Left lobe of liver (tissue), 2 donors: ENCODE measurements at regions not wholly inside any gene's neighbourhood (a gene's known extent, or its start where the extent isn't known, plus 50 kb on each side); places are given as distances from the start of the nearest gene placed in this dataset.
"Not testable (repeated sequence)": the region's sequence is repeated elsewhere in the genome, so short reads cannot be mapped to it uniquely, and the experiment has no call there.

Source experiments
- ATAC-seq: fragments of 200-7000 bp; cut with Tn5 transposase; one replicate; pipeline ENCODE4 v1.9.1; 2020; ENCODE audit warnings: mild to moderate bottlenecking, moderate library complexity
- DNase-seq: peaks from one replicate; pipeline ENCODE4 v3.0.0-alpha.2; 2020; ENCODE audit warnings: low spot score
- donor health status: DM: no; HTN: no; CAD: no; lungs with moderate emphysema.
- donor health status: DM: no; HTN: yes; CAD: no.

- DNase-seq (peak; percentile 69), ATAC-seq (peak; percentile 56)
Measured at GRCh38 chr12:127130506-127131124, 1136.4 kb upstream of the TMEM132C start.

- DNase-seq, result no peak
- no peak for ATAC-seq
Measured at GRCh38 chr12:127133675-127134335, 1133.2 kb upstream of the TMEM132C start.

GRCh38 chr12:127140864-127141484 is 1126.0 kb upstream of the TMEM132C start:
- ATAC-seq, DNase-seq: not testable (repeated sequence)

DNA sequence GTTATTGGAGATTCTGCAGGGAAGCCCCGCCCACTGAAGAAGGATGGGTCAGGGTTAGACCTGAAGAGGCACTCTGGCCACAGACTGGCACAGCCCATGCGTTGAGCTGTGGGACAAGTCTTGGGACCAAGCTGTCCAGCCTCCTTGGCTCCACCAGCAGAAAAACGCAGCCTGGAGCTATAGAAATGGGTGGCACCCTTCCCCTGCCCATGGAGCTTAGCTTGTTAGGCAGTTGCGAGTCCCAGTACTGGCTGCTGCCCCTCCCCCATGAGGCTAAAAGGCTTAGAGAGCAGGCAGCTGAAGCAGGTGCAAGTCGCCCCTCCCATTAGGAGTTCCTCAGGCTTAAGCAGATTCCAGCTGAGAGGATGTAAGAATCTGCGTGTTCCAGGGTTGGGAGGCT is 1124.0 kb upstream of the TMEM132C start:
- no peak for ATAC-seq
- DNase-seq, result no peak

GRCh38 chr12:127144770-127145169 is 1122.2 kb upstream of the TMEM132C start:
- ATAC-seq, result no peak
- DNase-seq, result no peak

DNA sequence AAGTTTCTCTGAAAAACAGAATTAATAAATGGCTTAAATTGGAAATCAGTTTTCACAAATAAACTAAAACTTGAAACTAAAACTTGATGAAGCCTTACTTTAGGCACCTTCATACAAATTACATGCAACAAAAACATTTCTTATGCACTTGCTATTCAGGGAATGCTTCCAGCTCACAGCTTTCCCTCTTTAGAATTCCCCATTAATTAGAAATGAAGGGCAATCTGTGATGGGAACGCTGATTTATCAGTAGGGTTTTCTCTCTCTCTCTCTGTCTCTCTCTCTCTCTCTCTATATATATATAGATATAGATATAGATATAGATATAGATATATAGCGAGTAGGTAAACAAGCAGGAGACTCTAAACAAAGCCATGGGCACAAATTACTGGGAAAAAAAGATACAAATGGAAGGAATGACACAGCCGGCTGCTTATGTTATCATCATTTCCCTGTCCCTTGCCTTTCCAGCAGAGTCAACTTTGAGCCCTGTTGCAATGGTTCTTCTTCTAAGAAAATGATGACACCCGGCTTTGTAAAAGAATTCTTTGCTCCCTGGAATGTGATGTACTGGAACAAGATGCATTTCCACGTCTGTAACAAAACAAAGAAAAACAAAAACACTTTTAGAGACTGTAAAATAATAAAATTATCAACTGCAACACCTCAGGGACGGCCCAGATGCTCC is 1121.6 kb upstream of the TMEM132C start:
- ATAC-seq (no peak), DNase-seq (no peak)

DNA sequence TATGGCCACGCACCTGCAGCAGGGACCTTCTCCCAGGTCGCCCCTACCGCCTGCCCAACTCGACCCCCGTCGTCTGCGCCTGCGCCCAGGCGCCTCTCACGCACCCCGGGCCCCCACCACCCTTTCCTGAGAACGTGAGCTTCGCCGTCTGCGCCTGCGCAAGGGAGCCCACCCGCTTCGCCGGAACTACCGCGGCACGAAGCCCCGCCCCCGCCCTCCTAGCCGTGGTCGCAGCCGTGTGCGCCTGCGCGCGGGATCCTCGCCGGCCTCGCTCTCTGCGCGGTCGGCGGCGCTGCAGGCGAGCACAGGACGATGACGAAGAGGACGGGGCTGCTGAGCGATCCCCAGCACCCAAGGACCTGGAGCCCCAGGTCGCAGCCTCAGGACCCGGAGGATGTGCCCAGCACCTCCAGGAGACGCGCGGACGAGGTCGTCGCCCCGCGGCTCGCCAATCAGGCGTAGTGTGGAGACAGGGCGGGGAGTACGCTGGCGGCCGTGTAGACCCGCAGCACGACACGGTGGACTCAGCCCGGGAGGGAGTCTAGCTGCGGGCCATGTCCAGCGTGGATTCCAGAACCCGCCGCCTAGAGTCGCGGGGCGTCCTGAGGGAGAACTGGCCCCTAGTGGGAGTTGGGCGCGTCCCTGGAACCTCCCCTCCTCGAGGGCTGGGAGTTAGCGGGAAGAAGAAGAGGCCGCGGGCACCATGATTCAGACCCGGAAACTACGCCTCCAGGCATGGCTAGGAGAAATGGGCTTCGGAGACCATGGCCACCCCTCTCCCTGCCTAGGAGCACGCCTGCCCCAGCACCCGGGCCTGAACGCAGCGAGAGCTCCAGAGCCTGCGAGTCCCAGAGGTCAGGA is 1120.8 kb upstream of the TMEM132C start:
- DNase-seq (peak; percentile 56), ATAC-seq (peak; percentile 89)

- no peak for ATAC-seq
Measured at GRCh38 chr12:127146991-127147718, 1119.8 kb upstream of the TMEM132C start.

GRCh38 chr12:127147724-127148123 is 1119.2 kb upstream of the TMEM132C start:
- DNase-seq, result no peak
- no peak for ATAC-seq

More at GRCh38 chr12:127146991-127147718, 1119.8 kb upstream of the TMEM132C start:
- no peak for DNase-seq

GRCh38 chr12:127148318-127148717 is 1118.7 kb upstream of the TMEM132C start:
- no peak for ATAC-seq
- DNase-seq, result no peak

DNA sequence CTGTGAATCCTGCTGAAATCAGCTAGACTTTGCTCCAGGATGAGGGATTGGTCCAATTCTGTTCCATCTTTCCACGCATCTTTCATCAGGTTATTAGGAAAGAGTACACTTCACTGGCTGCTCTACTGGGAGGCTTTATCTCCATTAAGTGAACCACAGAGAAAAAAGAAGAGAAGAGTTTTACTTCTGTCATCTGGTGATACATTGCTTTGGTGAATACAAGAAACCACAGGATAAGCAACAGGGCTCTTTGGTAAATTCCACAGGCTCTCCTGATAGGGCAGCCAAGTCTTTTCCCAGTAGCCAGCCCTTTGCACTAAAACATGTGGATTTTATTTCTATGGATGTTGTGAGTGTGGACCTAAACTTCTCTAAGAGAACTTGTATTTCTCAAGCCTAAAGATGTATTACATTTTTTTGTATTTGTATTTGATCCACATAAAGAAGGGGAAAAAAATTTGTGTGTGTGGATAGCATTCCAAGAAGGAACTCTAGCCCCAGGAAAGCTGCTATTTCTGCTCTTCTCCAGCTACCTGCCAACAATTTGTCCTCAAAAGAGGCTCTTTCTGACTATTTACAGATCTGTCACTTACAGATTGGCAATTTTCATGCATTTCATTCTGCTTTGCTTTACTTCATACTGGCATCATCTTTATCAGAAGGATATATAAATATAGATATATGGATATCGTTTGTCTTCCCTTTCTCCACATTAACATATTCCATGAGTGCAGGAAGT is 1117.6 kb upstream of the TMEM132C start:
- no peak for DNase-seq
- no peak for ATAC-seq

GRCh38 chr12:127150028-127150427 is 1116.9 kb upstream of the TMEM132C start:
- DNase-seq (no peak), ATAC-seq (no peak)

DNA sequence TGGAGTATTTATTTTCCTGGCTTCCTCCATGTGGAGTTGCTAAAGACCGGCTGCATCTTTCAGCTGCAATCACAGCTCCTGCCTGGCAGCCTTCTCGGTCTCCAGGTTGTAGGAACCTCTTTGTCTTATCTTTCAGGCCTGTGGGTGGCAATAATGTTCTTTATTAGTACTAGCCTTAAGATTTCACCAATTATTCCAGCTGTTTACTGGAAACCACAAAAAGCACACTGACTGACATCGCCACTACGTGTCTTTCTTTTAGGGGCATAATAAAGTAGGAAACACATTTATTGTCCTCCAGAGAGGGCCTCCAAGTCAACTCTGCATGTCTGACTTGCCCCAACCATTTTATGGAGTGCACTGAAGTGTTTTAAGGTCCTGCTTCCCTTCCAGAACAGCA is 1116.5 kb upstream of the TMEM132C start:
- DNase-seq (no peak), ATAC-seq (no peak)

GRCh38 chr12:127150956-127151355 is 1116.0 kb upstream of the TMEM132C start:
- no peak for ATAC-seq
- DNase-seq, result no peak

GRCh38 chr12:127153996-127154395 is 1113.0 kb upstream of the TMEM132C start:
- DNase-seq (no peak), ATAC-seq (no peak)

DNA sequence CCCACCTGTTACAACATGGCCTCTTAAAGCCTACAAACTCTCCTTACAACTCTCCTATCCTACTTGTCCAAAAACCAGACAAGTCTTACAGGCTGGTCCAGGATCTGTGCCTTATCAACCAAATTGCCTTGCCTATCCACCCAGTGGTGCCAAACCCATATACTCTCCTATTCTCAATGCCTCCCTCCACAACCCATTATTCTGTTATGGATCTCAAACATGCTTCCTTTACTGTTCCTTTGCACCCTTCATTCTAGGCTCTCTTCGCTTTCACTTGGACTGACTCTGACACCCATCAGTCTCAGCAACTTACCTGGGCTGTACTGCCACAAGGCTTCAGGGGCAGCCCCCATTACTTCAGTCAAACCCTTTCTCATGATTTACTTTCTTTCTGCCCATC is 1112.1 kb upstream of the TMEM132C start:
- ATAC-seq, DNase-seq: not testable (repeated sequence)

DNA sequence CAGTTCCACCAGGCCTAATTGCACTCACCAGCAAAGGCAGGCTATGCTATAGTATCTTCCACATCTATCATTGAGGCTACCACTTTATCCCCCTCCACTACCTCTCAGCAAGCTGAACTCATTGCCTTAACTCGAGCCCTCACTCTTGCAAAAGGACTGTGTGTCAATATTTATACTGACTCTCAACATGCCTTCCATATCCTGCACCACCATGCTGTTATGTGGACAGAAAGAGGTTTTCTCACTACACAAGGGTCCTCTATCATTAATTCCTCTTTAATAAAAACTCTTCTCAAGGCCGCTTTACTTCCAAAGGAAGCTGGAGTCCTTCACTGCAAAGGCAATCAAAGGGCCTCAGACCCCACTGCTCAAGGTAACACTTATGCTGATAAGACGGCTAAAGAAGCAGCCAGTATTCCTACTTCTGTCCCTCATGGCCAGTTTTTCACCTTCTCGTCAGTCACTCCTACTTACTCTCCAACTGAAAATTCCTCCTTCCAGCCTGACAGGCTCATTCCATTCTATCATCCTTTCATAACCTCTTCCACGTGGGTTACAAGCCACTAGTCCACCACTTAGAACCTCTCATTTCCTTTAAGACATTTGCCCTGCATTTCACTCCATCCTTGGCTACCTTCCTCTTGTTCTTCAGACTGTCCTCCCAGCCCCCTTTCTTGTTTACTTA is 1110.9 kb upstream of the TMEM132C start:
- ATAC-seq, DNase-seq: not testable (repeated sequence)

- not testable (repeated sequence) for ATAC-seq, DNase-seq
Measured at GRCh38 chr12:127157501-127158366, 1109.2 kb upstream of the TMEM132C start.
